H9 (cell line): ENCODE measurements at regions not wholly inside any gene's neighbourhood (a gene's known extent, or its start where the extent isn't known, plus 50 kb on each side); places are given as distances from the start of the nearest gene placed in this dataset.
A peak's percentile ranks its signal among the peaks of the same experiment; 100 is the strongest.

ENCODE experiments used
- DNase-seq: peaks from one replicate; pipeline ENCODE4 v3.0.0-alpha.2; 2017
- H2AFZ ChIP-seq: one replicate; pipeline ENCODE4 v1.6.1; 2013; ENCODE audit warnings: mild to moderate bottlenecking, low read length, control low read depth, moderate library complexity
- H2AK5ac ChIP-seq: 2 replicates; pipeline ENCODE4 v1.6.1; 2013; ENCODE audit warnings: low read length, control low read depth, mixed read lengths; ENCODE audit not compliant: insufficient read length
- H2BK120ac ChIP-seq: one replicate; pipeline ENCODE4 v1.6.1; 2013; ENCODE audit warnings: low read depth, mild to moderate bottlenecking, low read length, control low read depth, inconsistent platforms; ENCODE audit not compliant: poor library complexity, severe bottlenecking
- H2BK12ac ChIP-seq: 2 replicates; pipeline ENCODE4 v1.6.1; 2013; ENCODE audit warnings: low read length, control low read depth, mixed read lengths, low read depth; ENCODE audit not compliant: insufficient read length
- H2BK15ac ChIP-seq: 2 replicates; pipeline ENCODE4 v1.6.1; 2013; ENCODE audit warnings: low read depth, low read length, control low read depth
- H2BK20ac ChIP-seq: one replicate; pipeline ENCODE4 v1.6.1; 2013; ENCODE audit warnings: low read depth, mild to moderate bottlenecking, low read length, control low read depth, inconsistent platforms; ENCODE audit not compliant: poor library complexity, severe bottlenecking
- H2BK5ac ChIP-seq: 2 replicates; pipeline ENCODE4 v1.6.1; 2013; ENCODE audit warnings: low read length, control low read depth, mixed read lengths; ENCODE audit not compliant: insufficient read length
- H3K14ac ChIP-seq: 2 replicates; pipeline ENCODE4 v1.6.1; 2013; ENCODE audit warnings: low read length, control low read depth; ENCODE audit not compliant: insufficient read depth
- H3K18ac ChIP-seq: 2 replicates; pipeline ENCODE4 v1.6.1; 2013; ENCODE audit warnings: low read depth, mild to moderate bottlenecking, mixed read lengths, low read length, control low read depth; ENCODE audit not compliant: insufficient read length
- H3K23ac ChIP-seq: 2 replicates; pipeline ENCODE4 v1.6.1; 2013; ENCODE audit warnings: low read length, control low read depth, mixed read lengths, low read depth; ENCODE audit not compliant: insufficient read length
- H3K23me2 ChIP-seq: 2 replicates; pipeline ENCODE4 v1.6.1; 2013; ENCODE audit warnings: low read depth, mild to moderate bottlenecking, mixed read lengths, low read length, control low read depth; ENCODE audit not compliant: insufficient read length, poor library complexity, severe bottlenecking
- H3K27ac ChIP-seq: 2 replicates; pipeline ENCODE4 v1.5.1; 2013; ENCODE audit warnings: low read length, control low read depth, mixed read lengths, low read depth; ENCODE audit not compliant: insufficient read length
- H3K27me3 ChIP-seq: 2 replicates; pipeline ENCODE4 v1.6.1; 2013; ENCODE audit warnings: low read length, control low read depth, inconsistent platforms; ENCODE audit not compliant: insufficient read depth
- H3K4ac ChIP-seq: 2 replicates; pipeline ENCODE4 v1.6.1; 2013; ENCODE audit warnings: low read depth, mild to moderate bottlenecking, control low read depth, inconsistent platforms, low read length, moderate library complexity
- H3K4me1 ChIP-seq: 2 replicates; pipeline ENCODE4 v1.6.1; 2013; ENCODE audit warnings: low read length, control low read depth, inconsistent platforms; ENCODE audit not compliant: insufficient read depth
- H3K4me2 ChIP-seq: 2 replicates; pipeline ENCODE4 v1.6.1; 2013; ENCODE audit warnings: low read length, control low read depth, mixed read lengths; ENCODE audit not compliant: insufficient read length, insufficient read depth
- H3K56ac ChIP-seq: 2 replicates; pipeline ENCODE4 v1.6.1; 2013; ENCODE audit warnings: low read depth, mild to moderate bottlenecking, mixed read lengths, low read length, control low read depth; ENCODE audit not compliant: insufficient read length
- H3K79me1 ChIP-seq: 2 replicates; pipeline ENCODE4 v1.6.1; 2013; ENCODE audit warnings: low read depth, mild to moderate bottlenecking, moderate library complexity, low read length, control low read depth, inconsistent platforms; ENCODE audit not compliant: insufficient read depth, poor library complexity, severe bottlenecking
- H3K79me2 ChIP-seq: 2 replicates; pipeline ENCODE4 v1.6.1; 2013; ENCODE audit warnings: low read length, control low read depth, inconsistent platforms; ENCODE audit not compliant: insufficient read depth
- H3K9ac ChIP-seq: 2 replicates; pipeline ENCODE4 v1.6.1; 2013; ENCODE audit warnings: low read length, control low read depth, mixed read lengths; ENCODE audit not compliant: insufficient read length; ENCODE audit errors: extremely low read depth
- H3K9me3 ChIP-seq: one replicate; pipeline ENCODE4 v1.6.1; 2013; ENCODE audit warnings: low read depth, low read length, inconsistent platforms; ENCODE audit not compliant: control insufficient read depth
- H3T11ph ChIP-seq: one replicate; pipeline ENCODE4 v1.6.1; 2013; ENCODE audit warnings: mild to moderate bottlenecking, low read length, control low read depth, inconsistent platforms
- H4K20me1 ChIP-seq: one replicate; pipeline ENCODE4 v1.6.1; 2013; ENCODE audit not compliant: control insufficient read depth, insufficient read length, insufficient read depth
- H4K5ac ChIP-seq: 2 replicates; pipeline ENCODE4 v1.6.1; 2013; ENCODE audit warnings: low read depth, mild to moderate bottlenecking, mixed read lengths, low read length, control low read depth; ENCODE audit not compliant: insufficient read length
- H4K8ac ChIP-seq: replicated peaks from 2 replicates; pipeline ENCODE4 v1.6.1; 2013; ENCODE audit warnings: low read length, control low read depth, mixed read lengths, low read depth; ENCODE audit not compliant: insufficient read length
- H4K91ac ChIP-seq: 2 replicates; pipeline ENCODE4 v1.6.1; 2013; ENCODE audit warnings: low read depth, mild to moderate bottlenecking, moderate library complexity, mixed read lengths, low read length, control low read depth; ENCODE audit not compliant: insufficient read length
- H3K27ac Mint-ChIP-seq, 3 experiments: 2 replicates in 2 of 3; 3 replicates in 1 of 3; pipeline ENCODE4 v1.8.0; 2020 to 2021; ENCODE audit warnings: mixed read lengths in 3 of 3, mild to moderate bottlenecking in 1 of 3, moderate library complexity in 1 of 3
- H3K27me3 Mint-ChIP-seq: 2 replicates; pipeline ENCODE4 v1.8.0; 2021; ENCODE audit warnings: low read depth, mild to moderate bottlenecking, moderate library complexity, mixed read lengths
- H3K36me3 Mint-ChIP-seq, 3 experiments: 2 replicates in 2 of 3; 3 replicates in 1 of 3; pipeline ENCODE4 v1.8.0; 2020 to 2021; ENCODE audit warnings: low read depth in 3 of 3, mixed read lengths in 3 of 3; ENCODE audit not compliant: insufficient read depth in 1 of 3
- H3K4me1 Mint-ChIP-seq, 2 experiments: 2 replicates each; pipeline ENCODE4 v1.8.0; 2020; ENCODE audit warnings: mixed read lengths in 2 of 2
- H3K4me3 Mint-ChIP-seq, 2 experiments: 2 replicates in 1 of 2; 3 replicates in 1 of 2; pipeline ENCODE4 v1.8.0; 2020 to 2021; ENCODE audit warnings: mild to moderate bottlenecking in 2 of 2, mixed read lengths in 2 of 2, moderate library complexity in 1 of 2
- H3K9me3 Mint-ChIP-seq, 2 experiments: 2 replicates in 1 of 2; 3 replicates in 1 of 2; pipeline ENCODE4 v1.8.0; 2020; ENCODE audit warnings: mild to moderate bottlenecking in 2 of 2, mixed read lengths in 2 of 2, moderate library complexity in 1 of 2
- WGBS: extraction: QIAGEN DNeasy Blood & Tissue Kit; methylation state at CpG from one replicate; pipeline ENCODE4 v1.1.7; 2013; ENCODE audit warnings: missing lambda C conversion rate, low lambda C conversion rate, mixed read lengths; ENCODE audit not compliant: insufficient read length; ENCODE audit errors: extremely low coverage; 5-methylcytosine and 5-hydroxymethylcytosine counted together
- TF ChIP-seq, protein P1 (sequence below): fragments of 200-600 bp; sonication (generic); conservative IDR thresholded peaks from 3 replicates; pipeline ENCODE4 v1.8.0; 2021; ENCODE audit warnings: antibody characterized with exemption, mild to moderate bottlenecking

- no peak overlapping the region for H2BK15ac ChIP-seq
- H2BK120ac ChIP-seq: no peak overlapping the region
- DNase-seq: no peak
- H3K9ac ChIP-seq: peak overlapping the region; percentile 63
- H3K79me2 ChIP-seq: peaks cover 12% of the 10 kb centered on the region; the same call in 1 of the 2 replicates
- H3K27me3 ChIP-seq: peaks cover 4% of the 10 kb centered on the region; the same call in 1 of the 2 replicates
- peaks cover 43 to 48% of the 10 kb centered on the region in 2 experiments for H3K4me1 Mint-ChIP-seq
- H2BK20ac ChIP-seq: no peak overlapping the region
- H3K4me3 Mint-ChIP-seq: peak overlapping the region; percentile 92 to 95
- no peak overlapping the region for H2BK5ac ChIP-seq
- TF ChIP-seq, protein P1, sequence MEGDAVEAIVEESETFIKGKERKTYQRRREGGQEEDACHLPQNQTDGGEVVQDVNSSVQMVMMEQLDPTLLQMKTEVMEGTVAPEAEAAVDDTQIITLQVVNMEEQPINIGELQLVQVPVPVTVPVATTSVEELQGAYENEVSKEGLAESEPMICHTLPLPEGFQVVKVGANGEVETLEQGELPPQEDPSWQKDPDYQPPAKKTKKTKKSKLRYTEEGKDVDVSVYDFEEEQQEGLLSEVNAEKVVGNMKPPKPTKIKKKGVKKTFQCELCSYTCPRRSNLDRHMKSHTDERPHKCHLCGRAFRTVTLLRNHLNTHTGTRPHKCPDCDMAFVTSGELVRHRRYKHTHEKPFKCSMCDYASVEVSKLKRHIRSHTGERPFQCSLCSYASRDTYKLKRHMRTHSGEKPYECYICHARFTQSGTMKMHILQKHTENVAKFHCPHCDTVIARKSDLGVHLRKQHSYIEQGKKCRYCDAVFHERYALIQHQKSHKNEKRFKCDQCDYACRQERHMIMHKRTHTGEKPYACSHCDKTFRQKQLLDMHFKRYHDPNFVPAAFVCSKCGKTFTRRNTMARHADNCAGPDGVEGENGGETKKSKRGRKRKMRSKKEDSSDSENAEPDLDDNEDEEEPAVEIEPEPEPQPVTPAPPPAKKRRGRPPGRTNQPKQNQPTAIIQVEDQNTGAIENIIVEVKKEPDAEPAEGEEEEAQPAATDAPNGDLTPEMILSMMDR: no peak; the same call in 2 of the 3 replicates
- no peak overlapping the region for H3K23ac ChIP-seq
- H3K4me2 ChIP-seq: peak overlapping the region; percentile 99
- H4K20me1 ChIP-seq: no peaks in the 10 kb centered on the region
- H3K56ac ChIP-seq: no peak overlapping the region
- no peak overlapping the region for H3K18ac ChIP-seq
- H3K9me3 ChIP-seq: no peaks in the 10 kb centered on the region
- H3K79me1 ChIP-seq: no peaks in the 10 kb centered on the region
- H3K9me3 Mint-ChIP-seq: peaks cover 0 to 2% of the 10 kb centered on the region in 2 experiments; a peak in 3 of 5 replicates
- no peak overlapping the region for H3T11ph ChIP-seq
- peaks cover 32% of the 10 kb centered on the region for H3K27me3 Mint-ChIP-seq
- no peak overlapping the region for H3K4ac ChIP-seq
- H4K91ac ChIP-seq: no peak overlapping the region
- H3K27ac Mint-ChIP-seq: peak overlapping the region; percentile 90 to 97 (median 94); a peak in 6 of 7 replicates
- peaks cover 0 to 6% (median 3%) of the 10 kb centered on the region in 3 experiments; a peak in 3 of 7 replicates for H3K36me3 Mint-ChIP-seq
- no CpG with 5 or more reads among the region's 36 CpGs for WGBS
- no peaks in the 10 kb centered on the region for H3K4me1 ChIP-seq
- no peak overlapping the region for H3K27ac ChIP-seq
- H3K23me2 ChIP-seq: peaks cover 24% of the 10 kb centered on the region
- no peak overlapping the region for H4K8ac ChIP-seq
- H4K5ac ChIP-seq: no peak overlapping the region
- no peak overlapping the region for H2AK5ac ChIP-seq
- H2AFZ ChIP-seq: no peak overlapping the region
- H2BK12ac ChIP-seq: no peak overlapping the region
- peak overlapping the region; percentile 28; the same call in 1 of the 2 replicates for H3K14ac ChIP-seq
Measured at GRCh38 chr4:182143086-182143821, 99.9 kb upstream of the TENM3 start.
